GM21390 (cell line): ENCODE measurements at regions not wholly inside any gene's neighbourhood (a gene's known extent, or its start where the extent isn't known, plus 50 kb on each side); places are given as distances from the start of the nearest gene placed in this dataset.

ENCODE experiments used
- ATAC-seq: cut with Tn5 transposase; IDR thresholded peaks from one replicate; pipeline ENCODE4 v1.9.1; 2021; ENCODE audit not compliant: unreplicated experiment

- no peak for ATAC-seq
These were observed 113.4 kb upstream of the TCERG1L start for GRCh38 chr10:131424836-131425491.

DNA sequence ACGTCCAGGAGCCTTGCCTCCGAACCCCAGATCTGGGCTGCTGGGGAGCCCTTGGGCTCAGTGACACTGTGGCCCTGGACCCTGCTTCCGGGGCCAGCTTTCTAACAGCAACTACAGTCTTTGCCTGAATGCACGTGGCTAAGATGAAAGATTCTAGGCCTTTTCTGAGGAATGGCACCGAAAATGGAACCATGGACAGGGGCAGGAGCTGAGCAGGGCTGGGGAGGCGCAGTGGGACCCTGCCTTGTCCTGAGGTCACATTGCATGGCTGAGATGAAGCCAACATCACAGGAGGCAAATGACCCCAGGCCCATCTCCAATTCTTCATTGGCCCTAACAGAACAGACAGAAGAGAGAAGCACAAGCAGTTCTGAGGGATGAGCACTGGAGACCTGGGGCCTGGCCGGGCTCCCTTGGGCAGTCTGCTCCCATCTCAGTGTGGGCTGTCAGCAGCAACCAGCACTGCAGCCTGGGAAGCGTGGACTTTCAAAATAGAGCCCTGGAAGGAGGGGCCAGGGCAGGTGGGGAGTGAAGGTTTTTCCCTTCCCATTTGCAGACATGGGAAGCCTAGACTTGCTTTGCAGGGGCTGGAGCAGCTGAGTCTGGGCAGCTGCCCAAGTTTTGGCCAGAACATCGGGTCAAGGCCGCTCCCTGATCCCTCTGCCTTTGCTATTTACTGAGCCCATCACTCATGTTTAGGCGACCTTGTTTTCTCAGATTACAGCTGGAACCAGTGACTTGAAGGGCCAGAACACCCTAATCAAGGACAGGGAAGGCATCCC, 114.4 kb upstream of the TCERG1L start:
- ATAC-seq: no peak

- ATAC-seq: no peak
These were observed 115.0 kb upstream of the TCERG1L start for GRCh38 chr10:131426534-131426898.

DNA sequence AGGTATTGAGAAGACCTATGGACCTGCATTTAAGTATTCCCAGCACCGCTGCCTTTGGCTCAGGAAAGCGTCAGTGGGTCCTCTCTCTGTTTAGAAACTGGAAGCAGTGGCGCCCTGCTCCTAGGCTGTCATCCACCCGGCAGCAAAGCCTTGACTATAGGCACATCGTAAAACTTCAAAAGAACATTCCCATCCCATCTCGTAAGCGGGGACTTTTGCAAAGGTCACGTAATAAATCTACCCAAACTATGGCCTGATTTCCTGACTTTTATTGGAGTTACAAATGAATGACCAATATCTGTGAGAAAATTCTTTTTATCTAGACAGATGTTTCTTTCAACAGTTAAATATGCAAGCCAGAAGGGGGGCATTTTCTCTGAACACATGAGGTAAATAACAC, 115.8 kb upstream of the TCERG1L start:
- ATAC-seq: no peak

GRCh38 chr10:131427901-131428300, 116.4 kb upstream of the TCERG1L start:
- no peak for ATAC-seq

DNA sequence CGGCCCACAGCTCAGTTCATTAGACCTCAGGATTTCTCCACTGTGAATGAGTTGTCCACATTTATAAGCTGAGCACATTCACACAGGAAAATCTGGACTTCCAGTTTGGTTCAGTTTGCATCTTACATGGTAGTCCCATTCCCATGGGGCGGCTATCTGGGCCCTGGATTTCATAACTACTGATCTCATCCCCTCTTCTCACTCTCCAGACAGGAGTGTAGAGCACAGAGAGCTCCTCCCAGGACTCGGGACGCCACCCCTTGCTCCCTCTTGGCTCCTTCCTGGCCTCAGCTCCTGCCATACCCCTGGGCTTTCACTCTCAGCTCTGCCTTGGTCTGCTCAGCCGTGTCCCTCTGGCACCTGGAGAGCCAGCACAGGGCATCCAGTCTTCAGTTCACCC, 117.6 kb upstream of the TCERG1L start:
- ATAC-seq: no peak

- no peak for ATAC-seq
These were observed 118.4 kb upstream of the TCERG1L start for GRCh38 chr10:131429942-131430341.

DNA sequence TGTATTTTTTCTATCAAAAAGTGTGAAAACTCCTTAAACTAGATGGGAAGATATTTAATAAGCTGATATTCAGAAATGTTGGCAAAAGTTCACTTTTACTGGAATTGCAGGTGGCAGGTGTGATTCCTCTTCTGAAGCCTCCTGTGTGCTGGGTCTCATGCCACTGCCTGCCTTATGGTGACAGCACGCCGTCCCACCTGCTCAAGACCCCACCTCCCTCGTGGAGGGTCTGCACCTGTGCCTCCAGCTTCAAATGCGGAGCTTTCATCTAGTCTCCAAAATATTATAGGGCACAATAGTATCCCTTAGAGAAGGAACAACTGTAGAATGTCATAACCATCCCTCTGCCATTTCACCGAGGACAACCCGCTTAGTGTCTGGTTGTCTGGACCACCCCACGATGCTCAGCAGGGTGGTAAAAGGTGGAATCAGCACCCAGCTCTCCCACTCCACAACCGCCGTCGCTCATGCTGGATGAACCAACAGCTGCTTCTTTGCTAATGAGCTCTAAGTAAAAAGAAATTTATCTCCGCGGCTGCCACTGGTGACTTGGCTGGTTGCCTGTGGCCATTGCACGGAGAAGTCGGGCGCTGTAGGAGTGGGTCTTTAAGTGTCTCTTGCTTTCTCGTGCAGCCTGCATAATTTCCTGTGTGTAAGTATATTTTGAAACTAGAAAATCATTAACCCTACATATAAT, 119.3 kb upstream of the TCERG1L start:
- no peak for ATAC-seq

DNA sequence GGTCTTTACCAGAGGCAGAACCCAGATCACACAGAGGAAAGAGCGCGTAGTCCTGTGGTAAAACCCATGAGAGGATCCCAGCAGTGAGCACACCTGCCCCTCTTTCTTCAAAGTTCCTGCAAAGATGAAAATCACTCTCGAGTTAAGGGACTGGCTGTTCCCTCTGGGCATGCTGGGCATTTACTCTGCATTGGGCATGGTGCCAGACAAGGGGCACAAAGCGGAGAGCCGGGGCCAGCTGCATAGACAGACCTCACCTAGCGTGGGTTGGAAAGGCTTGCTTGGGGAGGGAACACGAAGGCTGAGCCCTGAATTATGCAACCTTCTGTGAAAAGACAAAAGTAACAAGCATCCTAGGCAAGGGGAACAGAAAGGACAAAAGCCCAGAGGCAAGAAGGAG, 120.0 kb upstream of the TCERG1L start:
- ATAC-seq: no peak

- ATAC-seq: no peak
These were observed 120.6 kb upstream of the TCERG1L start for GRCh38 chr10:131431978-131432690.

GRCh38 chr10:131433568-131433967, 122.0 kb upstream of the TCERG1L start:
- ATAC-seq: no peak

DNA sequence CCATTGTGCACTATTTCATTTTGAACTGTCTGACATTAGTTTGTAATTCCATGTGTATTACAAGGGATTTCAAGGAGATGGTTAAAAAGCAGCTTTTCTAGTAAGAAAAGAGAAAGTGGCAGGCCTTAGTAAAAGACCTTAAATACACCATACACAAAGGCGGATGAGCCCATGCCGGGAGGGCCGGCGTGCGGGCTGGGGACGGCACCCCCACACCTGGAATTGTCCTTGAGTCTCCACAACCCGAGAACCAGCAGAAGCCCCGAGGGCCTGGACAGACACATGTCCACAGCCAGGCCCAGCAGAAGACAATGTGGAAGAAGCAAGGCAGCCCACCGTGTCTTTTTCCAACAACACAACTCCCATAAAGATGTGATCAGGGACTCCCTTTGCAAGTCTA, 123.7 kb upstream of the TCERG1L start:
- no peak for ATAC-seq

GRCh38 chr10:131435760-131436457, 124.4 kb upstream of the TCERG1L start:
- ATAC-seq: no peak

GRCh38 chr10:131436458-131436857, 124.9 kb upstream of the TCERG1L start:
- ATAC-seq: no peak

- ATAC-seq: no peak
These were observed 126.3 kb upstream of the TCERG1L start for GRCh38 chr10:131437556-131438475.

GRCh38 chr10:131438665-131439064, 127.1 kb upstream of the TCERG1L start:
- no peak for ATAC-seq

DNA sequence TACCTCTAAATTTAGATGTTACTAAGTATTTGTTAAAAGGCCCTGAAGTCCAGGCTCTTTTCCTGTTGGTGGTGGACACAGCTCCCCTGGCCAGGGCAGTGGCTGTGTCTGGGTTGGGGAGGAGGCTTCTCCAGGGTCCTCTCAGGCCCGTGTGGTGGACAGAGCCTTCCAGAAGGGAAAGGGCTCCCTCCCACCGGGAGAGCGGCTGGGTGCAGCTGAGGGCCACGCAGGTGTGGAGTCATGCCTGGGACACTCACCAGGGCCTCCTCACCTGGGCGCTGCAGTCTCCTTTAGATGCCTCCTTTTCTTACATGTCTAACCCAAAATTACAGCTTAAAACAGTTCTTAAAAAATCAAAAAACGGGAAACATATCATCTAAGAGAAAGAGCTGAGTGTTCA, 128.2 kb upstream of the TCERG1L start:
- ATAC-seq: no peak

DNA sequence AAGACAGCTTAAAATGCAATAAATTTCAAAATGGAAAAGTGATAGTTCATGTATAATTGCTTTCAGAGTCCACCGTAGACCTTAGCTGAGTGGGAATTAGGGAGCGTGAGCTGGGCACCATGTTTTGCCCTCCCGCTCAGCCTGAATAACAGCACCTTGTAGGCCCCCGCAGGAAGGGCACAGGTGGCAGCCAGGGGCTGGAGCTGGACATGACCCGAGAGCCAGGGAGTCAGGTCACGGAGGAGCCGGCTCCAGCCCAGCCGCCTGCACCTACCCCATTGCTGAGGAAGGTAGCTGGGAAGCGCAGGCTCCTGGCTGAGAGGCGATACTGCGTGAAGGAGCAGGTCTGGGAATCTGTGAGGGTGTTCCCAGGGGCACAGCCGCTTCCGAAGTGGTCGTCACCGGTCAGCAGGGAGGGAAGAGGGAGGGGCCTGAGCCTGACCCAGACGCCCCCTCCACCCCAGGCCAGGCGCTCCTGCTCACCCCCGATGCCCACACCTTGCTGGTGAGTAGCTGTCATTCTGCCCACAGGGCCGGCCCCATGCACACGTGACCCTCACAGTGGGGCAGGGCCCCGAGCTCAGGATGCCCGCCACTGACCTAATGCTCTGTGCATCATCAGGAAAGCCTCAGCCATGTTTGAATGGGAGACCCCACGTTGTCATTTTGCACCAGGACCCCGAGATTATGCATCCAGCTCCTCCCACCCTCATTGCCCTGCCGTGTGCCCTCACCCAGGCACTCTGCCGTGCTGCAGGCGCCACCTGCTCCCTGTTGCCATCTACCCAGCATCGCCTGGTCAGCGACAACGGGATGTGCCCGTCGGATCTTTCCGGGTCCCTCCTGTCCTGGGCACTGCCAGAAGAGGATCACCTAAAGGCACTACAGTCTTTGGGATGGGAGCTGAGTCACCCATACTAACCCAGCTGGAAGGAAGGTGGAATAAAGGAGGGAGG, 129.2 kb upstream of the TCERG1L start:
- ATAC-seq: no peak

DNA sequence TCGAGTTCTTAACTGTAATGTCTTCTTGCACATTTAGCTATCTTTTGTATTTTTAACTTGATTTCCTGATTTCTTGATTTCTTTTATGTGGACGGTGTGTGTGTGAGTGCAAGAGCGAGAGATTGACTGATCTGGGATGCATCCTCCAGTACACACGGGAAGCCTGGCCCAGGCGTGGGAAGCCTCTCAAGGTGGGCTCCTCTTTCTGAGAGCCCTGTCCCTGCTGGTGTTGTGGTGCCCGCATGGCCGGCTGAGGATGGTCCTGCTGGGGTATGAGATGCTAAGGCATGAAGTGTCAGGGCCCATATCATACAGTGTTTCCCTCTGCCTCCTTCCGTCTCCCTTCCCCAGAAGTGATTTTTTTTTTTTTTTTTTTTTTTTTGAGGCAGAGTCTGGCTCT, 130.8 kb upstream of the TCERG1L start:
- no peak for ATAC-seq
